HCT116 (cell line): ENCODE measurements at regions not wholly inside any gene's neighbourhood (a gene's known extent, or its start where the extent isn't known, plus 50 kb on each side); places are given as distances from the start of the nearest gene placed in this dataset.

ENCODE experiments used
- ATAC-seq: fragments of 200-7000 bp; cut with Tn5 transposase; 2 replicates; pipeline ENCODE4 v1.9.1; 2020; ENCODE audit warnings: mild to moderate bottlenecking, moderate library complexity
- BruUV-seq: library from RNA; stranded (reverse); fragments of 400-500 nt; replicated peaks from 2 replicates; lab custom pipeline; 2021; lab: Mats Ljungman, UMichigan
- CTCF ChIA-PET: fragments of 300-600 bp; sonication (Branson Sonifier 250); formaldehyde crosslinking; loops from one replicate; lab custom pipeline; 2021; ENCODE audit warnings: antibody characterized with exemption; lab: Charles Lee
- POLR2A ChIA-PET: fragments of 300-600, 350-600 bp; sonication (Branson Sonifier 250); formaldehyde crosslinking; loops from one replicate; lab custom pipeline; 2021; ENCODE audit warnings: antibody characterized with exemption; lab: Charles Lee
- RAD21 ChIA-PET, 2 experiments: fragments of 300-600 bp; sonication (Branson Sonifier 250); formaldehyde crosslinking; loops; one replicate each; lab custom pipeline; 2023; ENCODE audit warnings: low total read pairs in 2 of 2; ENCODE audit not compliant: uncharacterized antibody in 2 of 2, unreplicated experiment in 2 of 2, low non-redundant PET in 1 of 2; lab: Charles Lee
- DNase-seq: peaks from one replicate; pipeline ENCODE4 v3.0.0-alpha.2; 2010; ENCODE audit warnings: low read depth, low spot score
- H2AFZ ChIP-seq: fragments of 200-600 bp; shearing (Covaris generic), sonication (generic); 2 replicates; pipeline ENCODE4 v1.6.1; 2017; ENCODE audit warnings: low read depth, mixed run types, mixed read lengths, antibody characterized with exemption, low read length; ENCODE audit not compliant: poor library complexity, severe bottlenecking
- H3K27ac ChIP-seq: 2 replicates; pipeline ENCODE4 v1.5.1; 2012; ENCODE audit warnings: low read depth, low read length
- H3K27me3 ChIP-seq: fragments of 200-600 bp; sonication (generic); 2 replicates; pipeline ENCODE4 v1.6.1; 2016; ENCODE audit warnings: mixed run types, low read length, mixed read lengths; ENCODE audit not compliant: insufficient read depth
- H3K36me3 ChIP-seq, 2 experiments: fragments of 200-500 bp in 1 of 2; fragments of 200-600 bp in 1 of 2; sonication (Bioruptor generic) in 1 of 2; sonication (generic) in 1 of 2; 2 replicates each; pipeline versions ENCODE4 v1.5.1 to v1.6.1; 2014 to 2016; ENCODE audit warnings: low read length in 2 of 2, inconsistent platforms in 1 of 2, mixed read lengths in 1 of 2, mixed run types in 1 of 2; ENCODE audit not compliant: insufficient read depth in 2 of 2, control insufficient read depth in 1 of 2
- H3K4me1 ChIP-seq, 2 experiments: fragments of 200-600 bp in 1 of 2; sonication (generic) in 1 of 2; 2 replicates each; pipeline versions ENCODE4 v1.5.1 to v1.6.1; 2012 to 2017; ENCODE audit warnings: low read length in 2 of 2, inconsistent platforms in 1 of 2, mild to moderate bottlenecking in 1 of 2, mixed read lengths in 1 of 2, mixed run types in 1 of 2, moderate library complexity in 1 of 2; ENCODE audit not compliant: insufficient read depth in 2 of 2, control insufficient read depth in 1 of 2
- H3K4me2 ChIP-seq: fragments of 200-600 bp; sonication (generic); 2 replicates; pipeline ENCODE4 v1.6.1; 2017; ENCODE audit warnings: mixed run types, low read length, mixed read lengths
- H3K4me3 ChIP-seq, 2 experiments: fragments of 200-600 bp in 1 of 2; sonication (generic) in 1 of 2; replicated peaks in 1 of 2; 2 replicates each; pipeline ENCODE4 v1.5.1; 2011 to 2016; ENCODE audit warnings: low read length in 2 of 2, control low read depth in 1 of 2, low read depth in 1 of 2, mild to moderate bottlenecking in 1 of 2, mixed read lengths in 1 of 2, mixed run types in 1 of 2
- H3K79me2 ChIP-seq: fragments of 200-600 bp; sonication (generic); 2 replicates; pipeline ENCODE4 v1.6.1; 2017; ENCODE audit warnings: mild to moderate bottlenecking, mixed run types, low read length, moderate library complexity, mixed read lengths; ENCODE audit not compliant: insufficient read depth
- H3K9ac ChIP-seq: fragments of 200-600 bp; sonication (generic); 2 replicates; pipeline ENCODE4 v1.6.1; 2016; ENCODE audit warnings: low read length, mixed read lengths
- H3K9me2 ChIP-seq: fragments of 200-600 bp; sonication (generic), shearing (Covaris generic); 2 replicates; pipeline ENCODE4 v1.6.1; 2017; ENCODE audit warnings: mixed run types, mild to moderate bottlenecking, moderate library complexity; ENCODE audit not compliant: insufficient read depth
- H3K9me3 ChIP-seq, 2 experiments: fragments of 200-500 bp in 1 of 2; fragments of 200-600 bp in 1 of 2; sonication (Bioruptor generic) in 1 of 2; sonication (generic) in 1 of 2; 2 replicates each; pipeline ENCODE4 v1.6.1; 2014 to 2017; ENCODE audit warnings: low read length in 2 of 2, mixed read lengths in 2 of 2, inconsistent platforms in 1 of 2, low read depth in 1 of 2, mild to moderate bottlenecking in 1 of 2, mixed run types in 1 of 2, moderate library complexity in 1 of 2; ENCODE audit not compliant: control insufficient read depth in 1 of 2, insufficient read depth in 1 of 2
- H4K20me1 ChIP-seq: fragments of 200-600 bp; sonication (generic), shearing (Covaris generic); 2 replicates; pipeline ENCODE4 v1.6.1; 2017; ENCODE audit warnings: mixed run types, mild to moderate bottlenecking, moderate library complexity; ENCODE audit not compliant: insufficient read depth
- EGR1 ChIP-seq: IDR thresholded peaks from 2 replicates; pipeline ENCODE4 v1.6.1; 2012; ENCODE audit warnings: low read depth
- EZH2 ChIP-seq: fragments of 200-600 bp; sonication (generic); IDR thresholded peaks from 2 replicates; pipeline ENCODE4 v1.6.1; 2017; ENCODE audit warnings: antibody characterized with exemption, mixed run types
- FOSL1 ChIP-seq: IDR thresholded peaks from 2 replicates; pipeline ENCODE4 v1.6.1; 2012; ENCODE audit warnings: low read depth
- POLR2A ChIP-seq: IDR thresholded peaks from 2 replicates; pipeline ENCODE4 v1.7.0; 2011; ENCODE audit warnings: borderline replicate concordance; ENCODE audit not compliant: insufficient read depth, insufficient read length; ENCODE audit errors: extremely low read depth
- POLR2AphosphoS5 ChIP-seq: IDR thresholded peaks from 2 replicates; pipeline ENCODE4 v1.6.1; 2011; ENCODE audit warnings: mild to moderate bottlenecking, low read depth, low read length, moderate library complexity
- SIN3A ChIP-seq: IDR thresholded peaks from 2 replicates; pipeline ENCODE4 v1.6.1; 2012; ENCODE audit warnings: low read depth
- SRF ChIP-seq: IDR thresholded peaks from 2 replicates; pipeline ENCODE4 v1.6.1; 2012; ENCODE audit warnings: low read depth
- ZFX ChIP-seq: fragments of 450-650 bp; IDR thresholded peaks from 2 replicates; pipeline ENCODE4 v1.6.1; 2017
- intact Hi-C: fragments of 100-400 bp; cut with micrococcal nuclease; formaldehyde crosslinking; loops from 2 replicates; pipeline ENCODE4 v1.10.0; 2022
- TF ChIP-seq, protein P1 (sequence below), 3 experiments: fragments of 200-600 bp in 1 of 3; sonication (generic) in 1 of 3; IDR thresholded peaks in 2 of 3; conservative IDR thresholded peaks in 1 of 3; 2 replicates each; pipeline ENCODE4 v1.5.1; 2012 to 2017; ENCODE audit warnings: low read depth in 2 of 3, low read length in 2 of 3, antibody characterized with exemption in 1 of 3, borderline replicate concordance in 1 of 3, control low read depth in 1 of 3, mild to moderate bottlenecking in 1 of 3, mixed read lengths in 1 of 3, mixed run types in 1 of 3, moderate library complexity in 1 of 3; ENCODE audit not compliant: insufficient read depth in 1 of 3
- TF ChIP-seq, protein P2 (sequence below): IDR thresholded peaks from 2 replicates; pipeline ENCODE4 v1.6.1; 2012

DNA sequence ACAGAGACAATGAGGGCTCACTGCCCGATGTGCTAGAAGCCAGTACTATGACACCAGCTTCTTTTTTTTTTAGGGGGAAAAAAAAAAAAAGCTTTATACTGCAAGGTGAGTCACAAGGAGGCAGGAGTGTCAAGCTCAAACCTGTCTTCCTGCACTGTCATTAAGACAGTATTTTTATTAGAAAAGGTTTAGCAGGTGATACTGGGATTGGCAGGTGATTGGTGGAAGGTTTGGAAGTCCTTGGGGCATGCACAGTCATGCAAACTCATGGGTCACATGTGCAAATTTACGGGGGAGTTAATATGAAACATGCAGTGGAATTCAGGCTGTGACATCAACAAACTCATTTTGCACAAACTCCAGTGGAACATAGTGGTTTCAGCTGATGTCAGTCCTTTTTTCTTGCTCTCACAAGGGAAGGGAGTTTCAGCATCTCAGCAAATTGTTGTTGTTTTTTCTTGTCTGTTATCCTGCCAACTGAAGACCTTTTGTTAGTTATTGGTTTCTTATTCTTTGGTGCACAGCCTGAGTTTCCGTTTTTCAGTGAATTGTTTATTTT is 530.6 kb downstream of the ANKRD7 start:
- intact Hi-C loops, result no loop called here
- POLR2A ChIA-PET, result no interaction called here
- no peak overlapping the region for H3K27ac ChIP-seq
- H3K36me3 ChIP-seq, result no peaks in the 10 kb centered on the region
- H3K9me3 ChIP-seq, result no peaks in the 10 kb centered on the region
- no peak overlapping the region for H3K9ac ChIP-seq
- no peaks in the 10 kb centered on the region for H3K4me1 ChIP-seq
- H3K4me3 ChIP-seq, result no peak overlapping the region
- CTCF ChIA-PET, result interaction anchor here (2.4 kb wide), 1 partner anchor 23 kb away, joined by 6 read pairs; no protein-coding TSS in a partner anchor
- no TSS peak for BruUV-seq
- H3K4me2 ChIP-seq, result no peak overlapping the region
- no peaks in the 10 kb centered on the region for H3K79me2 ChIP-seq
- DNase-seq, result no peak
- RAD21 ChIA-PET, result no interaction called here
- H2AFZ ChIP-seq, result no peak overlapping the region
- H3K9me2 ChIP-seq, result no peaks in the 10 kb centered on the region
- no peaks in the 10 kb centered on the region for H3K27me3 ChIP-seq
- TF ChIP-seq POLR2AphosphoS5 (no peak), SIN3A (no peak), EGR1 (no peak), ZFX (no peak), FOSL1 (no peak), POLR2A (no peak)
- TF ChIP-seq, protein P1, sequence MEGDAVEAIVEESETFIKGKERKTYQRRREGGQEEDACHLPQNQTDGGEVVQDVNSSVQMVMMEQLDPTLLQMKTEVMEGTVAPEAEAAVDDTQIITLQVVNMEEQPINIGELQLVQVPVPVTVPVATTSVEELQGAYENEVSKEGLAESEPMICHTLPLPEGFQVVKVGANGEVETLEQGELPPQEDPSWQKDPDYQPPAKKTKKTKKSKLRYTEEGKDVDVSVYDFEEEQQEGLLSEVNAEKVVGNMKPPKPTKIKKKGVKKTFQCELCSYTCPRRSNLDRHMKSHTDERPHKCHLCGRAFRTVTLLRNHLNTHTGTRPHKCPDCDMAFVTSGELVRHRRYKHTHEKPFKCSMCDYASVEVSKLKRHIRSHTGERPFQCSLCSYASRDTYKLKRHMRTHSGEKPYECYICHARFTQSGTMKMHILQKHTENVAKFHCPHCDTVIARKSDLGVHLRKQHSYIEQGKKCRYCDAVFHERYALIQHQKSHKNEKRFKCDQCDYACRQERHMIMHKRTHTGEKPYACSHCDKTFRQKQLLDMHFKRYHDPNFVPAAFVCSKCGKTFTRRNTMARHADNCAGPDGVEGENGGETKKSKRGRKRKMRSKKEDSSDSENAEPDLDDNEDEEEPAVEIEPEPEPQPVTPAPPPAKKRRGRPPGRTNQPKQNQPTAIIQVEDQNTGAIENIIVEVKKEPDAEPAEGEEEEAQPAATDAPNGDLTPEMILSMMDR (IDR thresholded peaks at IDR 0.05 in 2 of 3, conservative IDR thresholded peaks at IDR 0.05 in 1 of 3; ENCODE audit: borderline replicate concordance in 1 of 3, insufficient read depth in 1 of 3, low read depth in 2 of 3, low read length in 2 of 3), result no peak
- TF ChIP-seq, protein P2, sequence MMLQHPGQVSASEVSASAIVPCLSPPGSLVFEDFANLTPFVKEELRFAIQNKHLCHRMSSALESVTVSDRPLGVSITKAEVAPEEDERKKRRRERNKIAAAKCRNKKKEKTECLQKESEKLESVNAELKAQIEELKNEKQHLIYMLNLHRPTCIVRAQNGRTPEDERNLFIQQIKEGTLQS, result no peak
- H4K20me1 ChIP-seq, result no peaks in the 10 kb centered on the region
- ATAC-seq, result no peak

DNA sequence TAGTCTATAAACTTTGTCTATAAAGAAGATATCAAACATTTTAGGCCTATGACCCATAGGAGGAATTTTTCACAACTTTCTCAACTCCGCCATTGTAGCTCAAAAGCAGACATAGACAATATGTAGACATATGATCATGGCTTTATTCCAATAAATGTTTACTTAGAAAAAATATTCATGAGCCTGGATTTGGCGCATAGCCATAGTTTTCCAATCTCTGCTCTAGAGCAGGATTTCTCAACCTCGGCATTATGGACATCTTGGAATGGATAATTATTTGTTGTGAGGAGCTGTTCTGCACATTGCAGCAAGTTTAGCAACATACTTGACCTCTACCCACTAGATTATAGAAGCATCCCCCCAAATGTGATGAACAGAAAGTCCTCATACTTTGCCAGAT is 532.6 kb downstream of the ANKRD7 start:
- H3K4me1 ChIP-seq, result no peaks in the 10 kb centered on the region
- ATAC-seq (no peak), DNase-seq (no peak)
- no TSS peak for BruUV-seq
- RAD21 ChIA-PET, result no interaction called here
- H3K27ac ChIP-seq, result no peak overlapping the region
- CTCF ChIA-PET, result no interaction called here
- no peak overlapping the region for H2AFZ ChIP-seq
- no peaks in the 10 kb centered on the region for H4K20me1 ChIP-seq
- H3K27me3 ChIP-seq, result no peaks in the 10 kb centered on the region
- intact Hi-C loops, result no loop called here
- H3K79me2 ChIP-seq, result no peaks in the 10 kb centered on the region
- H3K9ac ChIP-seq, result no peak overlapping the region
- no peaks in the 10 kb centered on the region for H3K9me3 ChIP-seq
- H3K9me2 ChIP-seq, result no peaks in the 10 kb centered on the region
- H3K4me2 ChIP-seq, result no peak overlapping the region
- no peaks in the 10 kb centered on the region for H3K36me3 ChIP-seq
- TF ChIP-seq SRF (no peak), EZH2 (no peak), FOSL1 (no peak), POLR2AphosphoS5 (no peak)
- POLR2A ChIA-PET, result no interaction called here
- H3K4me3 ChIP-seq, result no peak overlapping the region
